GM13976 (cell line): ENCODE measurements at regions not wholly inside any gene's neighbourhood (a gene's known extent, or its start where the extent isn't known, plus 50 kb on each side); places are given as distances from the start of the nearest gene placed in this dataset.

ENCODE experiments used
- DNase-seq: peaks from one replicate; pipeline ENCODE4 v3.0.0; 2012; ENCODE audit warnings: low spot score
- CTCF ChIP-seq: IDR thresholded peaks from 2 replicates; pipeline ENCODE4 v1.5.1; 2012; ENCODE audit warnings: borderline replicate concordance, mild to moderate bottlenecking; ENCODE audit not compliant: insufficient read depth; ENCODE audit errors: extremely low read depth, missing control alignments, control extremely low read depth
- in situ Hi-C: fragments of 300-500 bp; cut with MboI; formaldehyde crosslinking; loops from one replicate; pipeline ENCODE4 v1.12.0; 2022; ENCODE audit warnings: low sequenced_read_pairs, mixed read lengths, inconsistent platforms; ENCODE audit not compliant: unreplicated experiment

DNA sequence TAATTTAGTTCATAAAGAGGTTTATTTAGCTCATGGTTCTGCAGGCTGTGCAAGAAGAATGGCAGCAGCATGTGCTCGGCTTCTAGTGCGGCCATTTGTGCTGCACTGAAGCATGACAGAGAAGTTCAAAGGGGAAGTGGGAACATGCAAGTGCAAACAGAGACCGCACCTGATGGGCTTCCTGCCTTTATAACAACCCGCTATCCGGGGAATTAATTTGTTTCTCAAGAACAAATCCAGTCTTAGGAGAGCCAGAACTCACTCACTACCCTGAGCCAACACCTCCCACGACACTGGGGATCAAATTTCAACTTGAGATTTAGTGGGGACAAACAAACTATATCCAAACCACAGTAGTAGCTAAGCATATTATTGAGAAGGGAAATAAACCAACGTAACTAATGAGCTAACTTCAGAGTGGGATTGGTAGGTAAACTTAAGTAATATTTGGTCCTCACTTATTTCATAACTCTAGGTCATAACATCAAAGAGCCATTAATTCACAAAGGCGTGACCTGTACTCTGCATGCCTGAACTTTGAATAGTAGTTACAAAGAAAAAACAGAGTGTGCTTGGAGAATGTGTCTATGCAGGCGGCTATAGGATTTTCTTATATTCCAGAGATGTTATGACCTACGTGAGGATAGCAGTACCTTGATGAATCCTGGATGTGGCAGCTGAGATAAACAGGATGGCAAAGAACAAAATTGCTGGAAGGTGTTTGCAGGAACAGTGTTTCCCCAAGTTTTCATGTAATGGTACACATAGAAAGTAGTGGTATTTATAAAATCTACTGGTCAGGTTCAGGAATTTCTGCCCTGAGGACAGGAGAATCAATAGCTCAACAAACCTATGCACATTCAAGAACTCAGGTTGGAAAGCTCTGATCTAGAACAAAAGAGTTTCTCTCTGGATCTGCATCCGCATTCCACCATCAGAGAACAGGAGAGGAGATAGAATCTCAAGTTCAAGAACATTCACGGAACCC lies 845.9 kb upstream of the ID2 start:
- in situ Hi-C loops, result no loop called here
- DNase-seq, result peak; percentile 41
- no peak for TF ChIP-seq CTCF

GRCh38 chr2:7837237-7837760 lies 844.6 kb upstream of the ID2 start:
- TF ChIP-seq CTCF, result no peak
- in situ Hi-C loops, result no loop called here
- no peak for DNase-seq

DNA sequence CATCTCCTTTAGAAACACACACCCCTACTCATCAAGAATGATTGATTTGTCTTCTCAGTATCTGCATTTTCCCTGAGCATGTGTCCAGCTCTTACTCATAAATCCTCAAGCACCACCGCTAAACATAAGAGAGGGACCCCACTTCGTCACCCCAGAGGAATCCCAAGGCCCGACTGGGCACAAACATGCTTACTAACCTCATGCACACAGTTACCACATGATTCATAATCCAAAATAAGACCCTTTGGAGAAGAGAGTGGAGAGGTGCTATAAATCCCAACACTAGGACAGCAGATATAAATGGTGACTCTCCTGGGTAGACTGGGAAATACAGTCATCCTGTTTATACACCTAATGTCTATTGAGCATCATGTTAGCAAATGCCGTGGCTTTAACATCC lies 843.2 kb upstream of the ID2 start:
- DNase-seq, result no peak
- no peak for TF ChIP-seq CTCF
- in situ Hi-C loops, result no loop called here

DNA sequence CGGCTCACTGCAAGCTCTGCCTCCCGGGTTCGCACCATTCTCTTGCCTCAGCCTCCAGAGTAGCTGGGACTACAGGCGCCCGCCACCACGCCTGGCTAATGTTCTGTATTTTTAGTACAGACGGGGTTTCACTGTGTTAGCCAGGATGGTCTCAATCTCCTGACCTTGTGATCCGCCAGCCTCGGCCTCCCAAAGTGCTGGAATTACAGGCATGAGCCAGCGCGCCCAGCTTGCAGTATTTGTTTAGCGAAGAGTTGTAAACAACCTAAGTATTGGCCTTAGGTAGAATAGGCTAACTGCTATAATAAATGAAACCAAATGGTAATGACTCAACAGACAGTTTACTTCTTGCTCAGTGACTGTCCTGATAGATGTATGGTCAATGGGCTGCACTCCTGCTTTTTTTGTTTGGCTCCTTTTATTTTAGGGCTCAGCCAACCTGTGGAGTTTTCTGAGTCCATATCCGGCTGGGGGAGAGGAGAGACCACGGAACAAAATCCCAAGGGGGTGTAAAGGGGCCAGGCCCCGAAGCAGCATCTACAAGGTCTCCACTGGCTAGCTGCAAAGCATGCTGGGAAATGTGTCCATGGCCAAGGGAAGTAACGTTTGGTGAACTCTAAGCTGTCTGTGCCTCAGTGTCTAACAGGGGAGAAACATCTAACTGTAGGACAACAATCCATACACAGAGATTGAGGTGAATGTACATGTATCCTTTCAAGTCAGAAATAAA lies 841.0 kb upstream of the ID2 start:
- no peak for DNase-seq
- in situ Hi-C loops, result no loop called here
- TF ChIP-seq CTCF, result no peak

DNA sequence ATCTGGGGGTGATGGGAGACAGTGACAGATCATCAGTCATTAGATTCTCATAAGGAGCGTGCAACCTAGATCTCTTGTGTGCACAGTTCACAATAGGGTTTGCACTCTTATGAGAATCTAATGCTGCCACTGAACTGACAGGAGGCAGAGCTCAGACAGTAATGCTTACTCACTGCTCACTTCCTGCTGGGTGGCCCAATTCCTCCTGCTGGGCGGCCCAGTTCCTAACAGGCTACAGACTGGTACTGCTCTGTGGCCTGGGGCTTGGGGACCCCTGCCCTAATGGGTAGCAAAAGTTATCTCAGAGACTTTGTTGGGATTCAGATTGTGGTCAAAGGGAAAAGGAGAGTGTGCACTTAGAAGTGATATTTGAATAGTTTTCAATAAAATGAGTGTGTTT lies 840.1 kb upstream of the ID2 start:
- no peak for TF ChIP-seq CTCF
- in situ Hi-C loops, result no loop called here
- DNase-seq, result no peak

DNA sequence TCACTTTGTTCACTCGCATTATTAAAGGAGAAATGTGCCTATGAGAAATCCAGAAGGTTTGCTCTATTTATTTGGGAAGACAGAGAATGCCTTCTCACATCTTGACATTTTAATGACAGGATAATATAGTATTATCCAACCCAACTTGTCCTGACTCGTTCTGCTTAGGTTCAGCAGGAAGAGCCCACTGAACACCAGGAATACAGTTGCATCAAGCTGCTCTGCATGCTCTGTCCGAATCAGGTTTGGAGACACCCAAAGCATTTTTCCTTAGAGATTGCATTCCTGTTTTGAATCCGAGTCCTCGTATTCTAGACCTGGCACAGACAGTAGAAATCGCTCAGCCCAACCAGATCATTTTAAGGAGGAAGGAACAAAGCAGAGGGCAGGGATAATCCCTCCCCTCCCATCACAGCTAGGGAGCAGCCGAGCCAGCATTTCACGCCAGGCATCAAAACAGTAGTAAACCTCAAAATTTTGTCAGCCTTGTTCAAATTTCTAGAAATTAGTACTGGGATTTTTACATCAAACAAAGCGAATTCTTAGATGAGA lies 837.4 kb upstream of the ID2 start:
- TF ChIP-seq CTCF, result no peak
- in situ Hi-C loops, result no loop called here
- DNase-seq, result no peak
